ENCODE measurements at regions not wholly inside any gene's neighbourhood (a gene's known extent, or its start where the extent isn't known, plus 50 kb on each side); places are given as distances from the start of the nearest gene placed in this dataset.

- Histone ChIP-seq H3K27me3 (replicated peaks in 2 of 5; ENCODE audit: control insufficient read depth in 4 of 5, insufficient read depth in 5 of 5, low read length in 4 of 5) (peaks cover 0 to 6% (median 2%) of the 10 kb centered on the region in 5 experiments), H3K36me3 (ENCODE audit: control insufficient read depth in 4 of 4, insufficient read depth in 4 of 4, low read length in 3 of 4) (no peaks in the 10 kb centered on the region), H3K9me3 (ENCODE audit: control extremely low read depth in 1 of 5, control insufficient read depth in 4 of 5, insufficient read depth in 2 of 5, low read depth in 1 of 5, low read length in 4 of 5) (peaks cover 0 to 30% (median 6%) of the 10 kb centered on the region in 5 experiments), H3K4me3 (ENCODE audit: control insufficient read depth in 1 of 7, extremely low read depth in 1 of 7, insufficient read depth in 4 of 7, low read depth in 2 of 7, low read length in 6 of 7) (no peak overlapping the region), H3K4me1 (ENCODE audit: control extremely low read depth in 1 of 4, control insufficient read depth in 4 of 4, insufficient read depth in 4 of 4, low read length in 3 of 4) (no peaks in the 10 kb centered on the region), H3K27ac (ENCODE audit: insufficient read depth in 1 of 2, low read depth in 1 of 2, low read length in 2 of 2, poor library complexity in 1 of 2, severe bottlenecking in 2 of 2) (no peak overlapping the region)
- CTCF ChIA-PET: no interaction called here
- DNase-seq: no peak
- 100% methylated on average over 2 of the region's 3 CpGs for WGBS (ENCODE audit: insufficient coverage)
- POLR2A ChIA-PET: no interaction called here
Measured at GRCh38 chr20:1724901-1725300, 67.3 kb upstream of the SIRPG start.

- no peak overlapping the region for H3K27ac ChIP-seq (ENCODE audit: insufficient read depth in 1 of 2, low read depth in 1 of 2, low read length in 2 of 2, poor library complexity in 1 of 2, severe bottlenecking in 2 of 2)
- no peak for DNase-seq
- H3K9me3 ChIP-seq (ENCODE audit: control extremely low read depth in 1 of 5, control insufficient read depth in 4 of 5, insufficient read depth in 2 of 5, low read depth in 1 of 5, low read length in 4 of 5): peaks cover 0 to 27% (median 6%) of the 10 kb centered on the region in 5 experiments
- no CpG with 5 or more reads among the region's 2 CpGs for WGBS (ENCODE audit: insufficient coverage)
- ChIA-PET CTCF (no interaction called here), POLR2A (no interaction called here)
- H3K27me3 ChIP-seq (replicated peaks in 2 of 5; ENCODE audit: control insufficient read depth in 4 of 5, insufficient read depth in 5 of 5, low read length in 4 of 5): peaks cover 0 to 28% (median 7%) of the 10 kb centered on the region in 5 experiments
- H3K36me3 ChIP-seq (ENCODE audit: control insufficient read depth in 4 of 4, insufficient read depth in 4 of 4, low read length in 3 of 4): no peaks in the 10 kb centered on the region
- no peak overlapping the region for H3K4me3 ChIP-seq (ENCODE audit: control insufficient read depth in 1 of 7, extremely low read depth in 1 of 7, insufficient read depth in 4 of 7, low read depth in 2 of 7, low read length in 6 of 7)
- no peaks in the 10 kb centered on the region for H3K4me1 ChIP-seq (ENCODE audit: control extremely low read depth in 1 of 4, control insufficient read depth in 4 of 4, insufficient read depth in 4 of 4, low read length in 3 of 4)
Measured at GRCh38 chr20:1722513-1723050, 65.0 kb upstream of the SIRPG start.

- 96% methylated on average over 4 of the region's 6 CpGs for WGBS (ENCODE audit: insufficient coverage)
- H3K27ac ChIP-seq (ENCODE audit: insufficient read depth in 1 of 2, low read depth in 1 of 2, low read length in 2 of 2, poor library complexity in 1 of 2, severe bottlenecking in 2 of 2): no peak overlapping the region
- H3K36me3 ChIP-seq (ENCODE audit: control insufficient read depth in 4 of 4, insufficient read depth in 4 of 4, low read length in 3 of 4): no peaks in the 10 kb centered on the region
- H3K27me3 ChIP-seq (replicated peaks in 2 of 5; ENCODE audit: control insufficient read depth in 4 of 5, insufficient read depth in 5 of 5, low read length in 4 of 5): peaks cover 0 to 29% (median 7%) of the 10 kb centered on the region in 5 experiments
- peaks cover 0 to 27% (median 6%) of the 10 kb centered on the region in 5 experiments for H3K9me3 ChIP-seq (ENCODE audit: control extremely low read depth in 1 of 5, control insufficient read depth in 4 of 5, insufficient read depth in 2 of 5, low read depth in 1 of 5, low read length in 4 of 5)
- ChIA-PET POLR2A (no interaction called here), CTCF (no interaction called here)
- H3K4me3 ChIP-seq (ENCODE audit: control insufficient read depth in 1 of 7, extremely low read depth in 1 of 7, insufficient read depth in 4 of 7, low read depth in 2 of 7, low read length in 6 of 7): no peak overlapping the region
- no peak for DNase-seq
- no peaks in the 10 kb centered on the region for H3K4me1 ChIP-seq (ENCODE audit: control extremely low read depth in 1 of 4, control insufficient read depth in 4 of 4, insufficient read depth in 4 of 4, low read length in 3 of 4)
Measured at GRCh38 chr20:1721687-1722512, 64.3 kb upstream of the SIRPG start.

GRCh38 chr20:1720845-1721475 is 63.4 kb upstream of the SIRPG start:
- DNase-seq: peak in 1 of 3 donors; percentile 20
- ChIA-PET CTCF (no interaction called here), POLR2A (no interaction called here)
- 67% methylated on average over 3 of the region's 5 CpGs for WGBS (ENCODE audit: insufficient coverage)
- no peaks in the 10 kb centered on the region for H3K4me1 ChIP-seq (ENCODE audit: control extremely low read depth in 1 of 4, control insufficient read depth in 4 of 4, insufficient read depth in 4 of 4, low read length in 3 of 4)
- peaks cover 0 to 32% (median 7%) of the 10 kb centered on the region in 5 experiments for H3K27me3 ChIP-seq (replicated peaks in 2 of 5; ENCODE audit: control insufficient read depth in 4 of 5, insufficient read depth in 5 of 5, low read length in 4 of 5)
- H3K9me3 ChIP-seq (ENCODE audit: control extremely low read depth in 1 of 5, control insufficient read depth in 4 of 5, insufficient read depth in 2 of 5, low read depth in 1 of 5, low read length in 4 of 5): peaks cover 0 to 24% (median 6%) of the 10 kb centered on the region in 5 experiments
- H3K27ac ChIP-seq (ENCODE audit: insufficient read depth in 1 of 2, low read depth in 1 of 2, low read length in 2 of 2, poor library complexity in 1 of 2, severe bottlenecking in 2 of 2): no peak overlapping the region
- no peaks in the 10 kb centered on the region for H3K36me3 ChIP-seq (ENCODE audit: control insufficient read depth in 4 of 4, insufficient read depth in 4 of 4, low read length in 3 of 4)
- no peak overlapping the region for H3K4me3 ChIP-seq (ENCODE audit: control insufficient read depth in 1 of 7, extremely low read depth in 1 of 7, insufficient read depth in 4 of 7, low read depth in 2 of 7, low read length in 6 of 7)

GRCh38 chr20:1720226-1720625 is 62.6 kb upstream of the SIRPG start:
- no peaks in the 10 kb centered on the region for H3K36me3 ChIP-seq (ENCODE audit: control insufficient read depth in 4 of 4, insufficient read depth in 4 of 4, low read length in 3 of 4)
- POLR2A ChIA-PET: no interaction called here
- CTCF ChIA-PET: no interaction called here
- H3K27me3 ChIP-seq (replicated peaks in 2 of 5; ENCODE audit: control insufficient read depth in 4 of 5, insufficient read depth in 5 of 5, low read length in 4 of 5): peaks cover 0 to 36% (median 7%) of the 10 kb centered on the region in 5 experiments
- 100% methylated on average over 1 of the region's 4 CpGs for WGBS (ENCODE audit: insufficient coverage)
- H3K9me3 ChIP-seq (ENCODE audit: control extremely low read depth in 1 of 5, control insufficient read depth in 4 of 5, insufficient read depth in 2 of 5, low read depth in 1 of 5, low read length in 4 of 5): peaks cover 0 to 17% (median 5%) of the 10 kb centered on the region in 5 experiments
- no peaks in the 10 kb centered on the region for H3K4me1 ChIP-seq (ENCODE audit: control extremely low read depth in 1 of 4, control insufficient read depth in 4 of 4, insufficient read depth in 4 of 4, low read length in 3 of 4)
- H3K27ac ChIP-seq (ENCODE audit: insufficient read depth in 1 of 2, low read depth in 1 of 2, low read length in 2 of 2, poor library complexity in 1 of 2, severe bottlenecking in 2 of 2): no peak overlapping the region
- no peak overlapping the region for H3K4me3 ChIP-seq (ENCODE audit: control insufficient read depth in 1 of 7, extremely low read depth in 1 of 7, insufficient read depth in 4 of 7, low read depth in 2 of 7, low read length in 6 of 7)
- DNase-seq: no peak

GRCh38 chr20:1718604-1719384 is 61.2 kb upstream of the SIRPG start:
- CTCF ChIA-PET: no interaction called here
- 76% methylated on average over 5 of the region's 8 CpGs for WGBS (ENCODE audit: insufficient coverage)
- Histone ChIP-seq H3K36me3 (ENCODE audit: control insufficient read depth in 4 of 4, insufficient read depth in 4 of 4, low read length in 3 of 4) (no peaks in the 10 kb centered on the region), H3K4me1 (ENCODE audit: control extremely low read depth in 1 of 4, control insufficient read depth in 4 of 4, insufficient read depth in 4 of 4, low read length in 3 of 4) (no peaks in the 10 kb centered on the region), H3K27me3 (replicated peaks in 2 of 5; ENCODE audit: control insufficient read depth in 4 of 5, insufficient read depth in 5 of 5, low read length in 4 of 5) (peaks cover 0 to 47% (median 10%) of the 10 kb centered on the region in 5 experiments), H3K4me3 (ENCODE audit: control insufficient read depth in 1 of 7, extremely low read depth in 1 of 7, insufficient read depth in 4 of 7, low read depth in 2 of 7, low read length in 6 of 7) (no peak overlapping the region), H3K27ac (ENCODE audit: insufficient read depth in 1 of 2, low read depth in 1 of 2, low read length in 2 of 2, poor library complexity in 1 of 2, severe bottlenecking in 2 of 2) (no peak overlapping the region), H3K9me3 (ENCODE audit: control extremely low read depth in 1 of 5, control insufficient read depth in 4 of 5, insufficient read depth in 2 of 5, low read depth in 1 of 5, low read length in 4 of 5) (peaks cover 0 to 11% (median 0%) of the 10 kb centered on the region in 5 experiments)
- POLR2A ChIA-PET: no interaction called here
- no peak for DNase-seq
